ENCODE measurements at regions not wholly inside any gene's neighbourhood (a gene's known extent, or its start where the extent isn't known, plus 50 kb on each side); places are given as distances from the start of the nearest gene placed in this dataset.
"Not testable (repeated sequence)": the region's sequence is repeated elsewhere in the genome, so short reads cannot be mapped to it uniquely, and the experiment has no call there.

DNA sequence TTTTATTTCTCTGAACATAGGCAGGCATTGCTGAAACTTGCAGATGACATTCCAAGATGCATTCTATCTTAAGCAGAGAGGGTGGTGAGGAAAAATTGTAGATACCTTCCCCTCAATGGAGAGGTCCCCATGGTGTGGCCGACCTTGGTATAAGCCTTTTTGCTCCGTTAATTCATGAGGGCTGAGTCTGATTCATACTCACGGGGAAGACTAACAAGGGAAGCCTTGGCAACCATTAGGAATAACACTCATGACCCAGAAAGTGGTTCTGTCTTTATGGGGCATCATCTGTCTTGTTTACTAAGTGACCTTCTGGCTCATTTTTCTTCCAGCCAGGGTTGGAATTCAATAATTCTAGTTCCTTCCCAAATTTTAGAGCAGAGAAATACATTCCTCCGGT is 148.3 kb downstream of the ADRA2C start:
- not testable (repeated sequence) for H3K27me3 ChIP-seq (replicated peaks); DNase-seq (ENCODE audit: low read depth in 1 of 2, low spot score in 2 of 2); H3K4me3 ChIP-seq; H3K36me3 ChIP-seq; H3K27ac ChIP-seq; H3K9me3 ChIP-seq (replicated peaks); H3K4me1 ChIP-seq (replicated peaks)

- not testable (repeated sequence) for H3K27ac ChIP-seq; H3K36me3 ChIP-seq; DNase-seq (ENCODE audit: low read depth in 1 of 2, low spot score in 2 of 2); H3K9me3 ChIP-seq (replicated peaks); H3K4me1 ChIP-seq (replicated peaks); H3K4me3 ChIP-seq; H3K27me3 ChIP-seq (replicated peaks)
These were observed 153.3 kb downstream of the ADRA2C start for GRCh38 chr4:3919509-3919908.

- not testable (repeated sequence) for DNase-seq (ENCODE audit: low read depth in 1 of 2, low spot score in 2 of 2); H3K27me3 ChIP-seq (replicated peaks); H3K9me3 ChIP-seq (replicated peaks); H3K4me1 ChIP-seq (replicated peaks); H3K27ac ChIP-seq; H3K4me3 ChIP-seq; H3K36me3 ChIP-seq
These were observed 155.7 kb downstream of the ADRA2C start for GRCh38 chr4:3921902-3922301.

GRCh38 chr4:3925841-3926240 is 159.7 kb downstream of the ADRA2C start:
- H3K9me3 ChIP-seq (replicated peaks); H3K27me3 ChIP-seq (replicated peaks); DNase-seq (ENCODE audit: low read depth in 1 of 2, low spot score in 2 of 2); H3K4me3 ChIP-seq; H3K27ac ChIP-seq; H3K4me1 ChIP-seq (replicated peaks); H3K36me3 ChIP-seq: not testable (repeated sequence)

- DNase-seq (ENCODE audit: low read depth in 1 of 2, low spot score in 2 of 2); H3K27ac ChIP-seq; H3K27me3 ChIP-seq (replicated peaks); H3K4me1 ChIP-seq (replicated peaks); H3K36me3 ChIP-seq; H3K9me3 ChIP-seq (replicated peaks); H3K4me3 ChIP-seq: not testable (repeated sequence)
These were observed 160.1 kb downstream of the ADRA2C start for GRCh38 chr4:3926271-3926670.

- DNase-seq (ENCODE audit: low read depth in 1 of 2, low spot score in 2 of 2); H3K4me3 ChIP-seq; H3K27ac ChIP-seq; H3K4me1 ChIP-seq (replicated peaks); H3K36me3 ChIP-seq; H3K9me3 ChIP-seq (replicated peaks); H3K27me3 ChIP-seq (replicated peaks): not testable (repeated sequence)
These were observed 161.0 kb downstream of the ADRA2C start for GRCh38 chr4:3926969-3927755.

DNA sequence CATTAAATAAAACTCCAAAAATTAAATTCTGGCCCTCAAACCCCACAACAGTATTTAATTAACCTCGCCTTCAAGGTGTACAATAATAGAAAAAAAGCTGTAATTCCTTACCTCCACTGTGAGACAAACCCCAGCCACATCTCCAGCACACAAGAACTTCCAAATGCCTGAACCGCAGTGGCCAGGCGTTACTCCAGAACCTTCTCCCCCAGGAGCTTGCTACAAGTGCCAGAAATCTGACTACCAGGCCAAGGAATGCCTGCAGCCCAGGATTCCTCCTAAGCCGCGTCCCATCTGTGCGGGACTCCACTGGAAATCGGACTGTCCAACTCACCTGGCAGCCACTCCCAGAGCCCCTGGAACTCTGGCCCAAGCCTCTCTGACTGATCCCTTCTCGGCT is 163.2 kb downstream of the ADRA2C start:
- not testable (repeated sequence) for H3K27me3 ChIP-seq (replicated peaks); DNase-seq (ENCODE audit: low read depth in 1 of 2, low spot score in 2 of 2); H3K4me3 ChIP-seq; H3K36me3 ChIP-seq; H3K27ac ChIP-seq; H3K9me3 ChIP-seq (replicated peaks); H3K4me1 ChIP-seq (replicated peaks)

- not testable (repeated sequence) for H3K4me3 ChIP-seq; H3K9me3 ChIP-seq (replicated peaks); H3K4me1 ChIP-seq (replicated peaks); H3K27me3 ChIP-seq (replicated peaks); H3K36me3 ChIP-seq; DNase-seq (ENCODE audit: low read depth in 1 of 2, low spot score in 2 of 2); H3K27ac ChIP-seq
These were observed 166.5 kb downstream of the ADRA2C start for GRCh38 chr4:3932734-3933133.

- H3K27me3 ChIP-seq (replicated peaks); H3K36me3 ChIP-seq; H3K4me1 ChIP-seq (replicated peaks); H3K9me3 ChIP-seq (replicated peaks); DNase-seq (ENCODE audit: low read depth in 1 of 2, low spot score in 2 of 2); H3K27ac ChIP-seq; H3K4me3 ChIP-seq: not testable (repeated sequence)
These were observed 169.2 kb downstream of the ADRA2C start for GRCh38 chr4:3935406-3935805.

DNA sequence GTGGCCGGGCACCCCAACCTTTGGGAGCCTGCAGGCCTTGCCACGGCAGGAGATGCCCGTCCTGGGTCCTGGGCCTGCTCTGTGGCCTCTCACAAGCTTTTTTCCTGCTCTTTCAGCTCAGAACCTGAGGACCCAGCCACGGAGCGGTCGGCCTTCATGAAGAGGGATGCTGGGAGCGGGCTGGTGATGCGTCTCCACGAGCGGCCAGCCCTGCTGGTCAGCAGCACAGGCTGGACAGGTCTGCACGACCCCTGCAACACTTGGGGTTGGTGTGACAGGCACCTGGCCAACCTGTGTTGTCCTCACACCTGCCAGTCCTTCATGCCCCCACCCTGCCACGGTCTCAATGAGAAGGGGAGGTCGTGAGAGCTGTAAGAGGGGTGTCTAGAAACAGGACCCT is 170.0 kb downstream of the ADRA2C start:
- no peaks in the 10 kb centered on the region for H3K27me3 ChIP-seq (replicated peaks)
- H3K4me1 ChIP-seq (replicated peaks) = no peaks in the 10 kb centered on the region
- no peak for DNase-seq (ENCODE audit: low read depth in 1 of 2, low spot score in 2 of 2)
- H3K27ac ChIP-seq = no peak overlapping the region
- no peaks in the 10 kb centered on the region for H3K36me3 ChIP-seq
- no peaks in the 10 kb centered on the region for H3K9me3 ChIP-seq (replicated peaks)
- H3K4me3 ChIP-seq = no peak overlapping the region

DNA sequence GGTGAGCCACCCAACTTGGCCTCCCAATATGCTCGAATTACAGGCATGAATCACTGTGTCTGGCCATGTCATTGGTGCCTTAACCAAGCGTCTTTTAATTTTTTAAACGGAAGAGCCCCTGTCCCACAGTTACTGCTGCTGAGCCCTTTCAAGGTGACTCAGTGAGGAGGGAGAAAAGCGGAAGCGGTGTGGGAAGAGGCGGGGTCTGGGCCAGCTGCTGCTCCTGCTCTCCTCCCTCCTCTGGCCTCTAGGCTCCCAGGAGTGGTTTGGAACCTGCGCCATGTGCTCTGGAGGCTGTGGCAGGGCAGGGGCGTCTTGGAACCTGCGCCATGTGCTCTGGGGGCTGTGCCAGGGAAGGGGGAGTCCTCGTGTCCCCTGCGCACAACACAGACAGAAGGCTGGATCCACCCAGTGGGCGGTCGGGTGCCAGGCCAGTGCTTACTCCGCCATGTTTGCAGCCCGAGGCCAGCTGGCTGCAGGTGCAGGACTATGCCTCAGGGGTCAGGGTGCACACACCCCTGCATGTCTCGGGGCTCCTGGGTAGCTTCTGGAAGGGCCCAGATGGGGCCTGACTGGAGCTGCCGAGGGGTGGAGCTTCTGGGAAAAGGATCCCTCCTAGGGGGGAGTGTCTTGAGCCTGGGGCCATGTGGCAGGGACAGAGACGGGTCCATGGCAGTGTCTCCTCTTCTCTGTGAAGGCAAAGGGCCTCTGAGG is 171.8 kb downstream of the ADRA2C start:
- not testable (repeated sequence) for DNase-seq (ENCODE audit: low read depth in 1 of 2, low spot score in 2 of 2)

DNA sequence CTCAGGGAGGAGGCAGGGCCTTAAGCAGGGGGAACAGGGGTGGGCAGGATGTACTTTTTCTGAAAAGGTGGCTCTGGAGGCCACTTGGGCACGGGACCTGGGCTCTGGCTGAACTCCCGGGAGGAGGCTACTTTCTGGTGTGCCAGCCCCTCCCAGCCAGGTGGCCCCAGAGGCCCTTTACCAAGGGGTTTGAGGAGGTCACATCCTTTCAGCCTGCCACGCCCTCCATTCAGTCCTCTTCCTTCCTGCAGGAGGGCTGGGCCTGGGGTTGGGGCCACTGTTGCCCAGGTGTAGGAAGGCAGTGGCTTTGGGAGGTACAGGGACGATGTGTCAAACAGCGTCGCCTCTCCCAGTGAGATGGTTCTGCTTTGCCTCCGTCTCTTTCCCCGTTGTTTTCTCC is 172.5 kb downstream of the ADRA2C start:
- not testable (repeated sequence) for DNase-seq (ENCODE audit: low read depth in 1 of 2, low spot score in 2 of 2); H3K27me3 ChIP-seq (replicated peaks); H3K9me3 ChIP-seq (replicated peaks); H3K36me3 ChIP-seq; H3K27ac ChIP-seq; H3K4me1 ChIP-seq (replicated peaks); H3K4me3 ChIP-seq

More for the DNA sequence above, 171.8 kb downstream of the ADRA2C start:
- H3K4me3 ChIP-seq; H3K27ac ChIP-seq; H3K4me1 ChIP-seq (replicated peaks); H3K27me3 ChIP-seq (replicated peaks); H3K9me3 ChIP-seq (replicated peaks); H3K36me3 ChIP-seq: not testable (repeated sequence)

GRCh38 chr4:3939954-3940591 is 173.9 kb downstream of the ADRA2C start:
- H3K27me3 ChIP-seq (replicated peaks); H3K4me3 ChIP-seq; H3K9me3 ChIP-seq (replicated peaks); DNase-seq (ENCODE audit: low read depth in 1 of 2, low spot score in 2 of 2); H3K36me3 ChIP-seq; H3K27ac ChIP-seq; H3K4me1 ChIP-seq (replicated peaks): not testable (repeated sequence)

DNA sequence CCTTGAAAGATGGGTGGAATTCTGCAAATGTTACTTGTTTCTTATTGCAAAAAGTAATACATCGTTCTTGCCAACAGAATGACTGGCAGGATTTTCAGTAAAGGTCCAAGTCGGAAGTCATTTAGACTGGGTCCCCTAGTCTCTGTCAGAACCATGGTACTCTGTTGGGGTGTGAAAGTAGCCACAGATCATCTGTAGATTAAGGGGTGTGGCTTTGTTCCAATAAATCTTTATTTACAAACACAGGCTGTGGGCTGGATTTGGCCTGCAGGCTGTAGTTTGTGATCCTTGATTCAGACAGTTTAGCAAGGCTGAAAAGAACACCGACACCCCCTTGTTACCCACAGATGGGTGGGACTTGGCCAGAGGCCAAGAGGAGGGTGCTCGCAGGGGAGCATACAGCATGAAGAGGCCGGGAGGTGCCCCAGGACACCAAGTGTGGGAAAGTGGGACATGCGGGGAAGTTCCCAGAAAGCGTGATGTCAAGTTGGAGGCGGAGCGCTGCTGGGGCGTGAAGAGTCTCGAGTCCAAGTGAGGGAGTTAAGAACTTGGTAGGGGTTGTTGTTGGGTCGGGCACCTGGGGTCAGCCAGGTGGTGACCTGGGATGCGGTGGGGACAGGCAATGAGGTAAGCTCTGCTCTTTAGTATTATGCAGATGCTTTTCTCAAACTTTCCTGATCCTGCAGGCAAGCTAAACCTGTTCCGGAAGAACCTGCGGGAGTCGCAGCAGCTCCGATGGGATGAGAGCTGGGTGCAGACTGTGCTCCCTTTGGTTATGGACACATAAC is 175.7 kb downstream of the ADRA2C start:
- not testable (repeated sequence) for H3K36me3 ChIP-seq; H3K4me1 ChIP-seq (replicated peaks); H3K27ac ChIP-seq; H3K4me3 ChIP-seq; H3K9me3 ChIP-seq (replicated peaks); DNase-seq (ENCODE audit: low read depth in 1 of 2, low spot score in 2 of 2); H3K27me3 ChIP-seq (replicated peaks)
